ENCODE measurements at regions not wholly inside any gene's neighbourhood (a gene's known extent, or its start where the extent isn't known, plus 50 kb on each side); places are given as distances from the start of the nearest gene placed in this dataset.

DNA sequence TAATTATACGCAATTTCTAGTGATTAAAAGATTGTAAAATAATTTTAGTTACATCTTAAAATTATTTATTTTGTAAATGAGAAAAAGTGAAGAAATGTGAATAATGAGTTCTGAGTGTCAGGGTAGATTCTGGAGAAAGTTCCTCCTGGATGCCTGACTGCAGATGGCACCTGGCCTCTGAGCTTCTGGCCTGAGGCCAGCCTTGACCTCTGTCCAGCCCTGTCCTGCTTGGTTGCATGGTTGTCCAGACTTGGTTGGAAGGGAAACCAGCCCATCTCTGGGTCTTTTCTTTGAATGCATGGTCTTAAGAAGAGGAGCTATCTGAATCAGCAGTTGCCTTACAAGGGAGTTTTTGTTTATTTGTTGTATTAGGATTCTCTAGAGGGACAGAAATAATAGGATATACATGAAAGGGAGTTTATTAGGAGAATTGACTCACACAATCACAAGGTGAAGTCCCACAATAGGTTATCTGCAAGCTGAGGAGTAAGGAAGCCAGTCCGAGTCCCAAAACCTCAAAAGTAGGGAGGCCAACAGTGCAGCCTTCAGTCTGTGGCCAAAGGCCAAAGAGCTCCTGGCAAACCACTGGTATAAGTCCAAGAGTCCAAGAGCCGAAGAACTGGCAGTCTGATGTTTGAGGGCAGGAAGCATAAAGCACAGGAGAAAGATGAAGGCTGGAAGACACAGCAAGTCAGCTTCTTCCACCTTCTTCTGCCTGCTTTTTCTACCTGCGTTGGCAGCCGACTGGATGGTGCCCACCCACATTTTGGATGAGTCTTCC is 385.8 kb downstream of the ZNF536 start:
- TF ChIP-seq, protein P1, sequence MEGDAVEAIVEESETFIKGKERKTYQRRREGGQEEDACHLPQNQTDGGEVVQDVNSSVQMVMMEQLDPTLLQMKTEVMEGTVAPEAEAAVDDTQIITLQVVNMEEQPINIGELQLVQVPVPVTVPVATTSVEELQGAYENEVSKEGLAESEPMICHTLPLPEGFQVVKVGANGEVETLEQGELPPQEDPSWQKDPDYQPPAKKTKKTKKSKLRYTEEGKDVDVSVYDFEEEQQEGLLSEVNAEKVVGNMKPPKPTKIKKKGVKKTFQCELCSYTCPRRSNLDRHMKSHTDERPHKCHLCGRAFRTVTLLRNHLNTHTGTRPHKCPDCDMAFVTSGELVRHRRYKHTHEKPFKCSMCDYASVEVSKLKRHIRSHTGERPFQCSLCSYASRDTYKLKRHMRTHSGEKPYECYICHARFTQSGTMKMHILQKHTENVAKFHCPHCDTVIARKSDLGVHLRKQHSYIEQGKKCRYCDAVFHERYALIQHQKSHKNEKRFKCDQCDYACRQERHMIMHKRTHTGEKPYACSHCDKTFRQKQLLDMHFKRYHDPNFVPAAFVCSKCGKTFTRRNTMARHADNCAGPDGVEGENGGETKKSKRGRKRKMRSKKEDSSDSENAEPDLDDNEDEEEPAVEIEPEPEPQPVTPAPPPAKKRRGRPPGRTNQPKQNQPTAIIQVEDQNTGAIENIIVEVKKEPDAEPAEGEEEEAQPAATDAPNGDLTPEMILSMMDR (IDR thresholded peaks at IDR 0.05), result no peak
- TF ChIP-seq POLR2A (IDR thresholded peaks at IDR 0.05), result no peak

Measured in adrenal gland (tissue), 5 donors.